SK-N-SH (cell line): ENCODE measurements at regions not wholly inside any gene's neighbourhood (a gene's known extent, or its start where the extent isn't known, plus 50 kb on each side); places are given as distances from the start of the nearest gene placed in this dataset.

ENCODE experiments used
- CTCF ChIA-PET: fragments of 300-600, 350-600 bp; formaldehyde crosslinking; extraction: SDS; loops from one replicate; lab custom pipeline; 2021; lab: Yijun Ruan, JAX
- POLR2A ChIA-PET: fragments of 350-600 bp; sonication (Branson Sonifier 250); formaldehyde crosslinking; extraction: SDS; loops from one replicate; lab custom pipeline; 2020; ENCODE audit warnings: antibody characterized with exemption, inconsistent platforms; lab: Yijun Ruan, JAX
- DNase-seq: peaks from one replicate; pipeline ENCODE4 v3.0.0; 2012
- H2AFZ ChIP-seq: fragments of 200-600 bp; sonication (generic); 2 replicates; pipeline ENCODE4 v1.8.1; 2016; ENCODE audit warnings: antibody characterized with exemption, mild to moderate bottlenecking, low read depth
- H3F3A ChIP-seq: fragments of 200-600 bp; sonication (generic); replicated peaks from 2 replicates; pipeline ENCODE3; 2016; ENCODE audit warnings: antibody characterized with exemption, mild to moderate bottlenecking; ENCODE audit not compliant: insufficient read depth
- H3K27ac ChIP-seq, 2 experiments: fragments of 200-500 bp in 1 of 2; fragments of 200-600 bp in 1 of 2; sonication (Bioruptor generic) in 1 of 2; sonication (generic), shearing (Covaris generic) in 1 of 2; 2 replicates each; pipeline versions ENCODE4 v1.5.1 to v1.6.1; 2014 to 2016; ENCODE audit warnings: low read depth in 2 of 2, inconsistent platforms in 1 of 2, low read length in 1 of 2, mild to moderate bottlenecking in 1 of 2, mixed read lengths in 1 of 2
- H3K27me3 ChIP-seq: fragments of 200-600 bp; sonication (generic), shearing (Covaris generic); 2 replicates; pipeline ENCODE4 v1.6.1; 2016; ENCODE audit warnings: mixed run types; ENCODE audit not compliant: insufficient read depth
- H3K36me3 ChIP-seq, 2 experiments: fragments of 200-500 bp in 1 of 2; fragments of 200-600 bp in 1 of 2; sonication (Bioruptor generic) in 1 of 2; sonication (generic) in 1 of 2; replicated peaks in 1 of 2; 2 replicates each; pipeline versions ENCODE3 to v1.5.1; 2014 to 2016; ENCODE audit warnings: low read length in 1 of 2, mild to moderate bottlenecking in 1 of 2; ENCODE audit not compliant: insufficient read depth in 2 of 2, control insufficient read depth in 1 of 2
- H3K4me1 ChIP-seq, 2 experiments: fragments of 200-500 bp in 1 of 2; fragments of 200-600 bp in 1 of 2; sonication (Bioruptor generic) in 1 of 2; sonication (generic), shearing (Covaris generic) in 1 of 2; 2 replicates each; pipeline versions ENCODE4 v1.5.1 to v1.6.1; 2014 to 2016; ENCODE audit warnings: low read depth in 1 of 2, low read length in 1 of 2, mixed run types in 1 of 2; ENCODE audit not compliant: insufficient read depth in 2 of 2, control insufficient read depth in 1 of 2
- H3K4me2 ChIP-seq: fragments of 200-600 bp; sonication (generic), shearing (Covaris generic); 2 replicates; pipeline ENCODE4 v1.6.1; 2017; ENCODE audit warnings: mixed run types
- H3K4me3 ChIP-seq, 2 experiments: fragments of 200-500 bp in 1 of 2; fragments of 200-600 bp in 1 of 2; sonication (Bioruptor generic) in 1 of 2; sonication (generic), shearing (Covaris generic) in 1 of 2; 2 replicates each; pipeline versions ENCODE4 v1.5.1 to v1.8.1; 2014 to 2016; ENCODE audit warnings: low read depth in 2 of 2, inconsistent platforms in 1 of 2, low read length in 1 of 2, mild to moderate bottlenecking in 1 of 2, mixed read lengths in 1 of 2, moderate library complexity in 1 of 2
- H3K79me2 ChIP-seq: fragments of 200-600 bp; sonication (generic); 2 replicates; pipeline ENCODE4 v1.8.1; 2017; ENCODE audit warnings: mild to moderate bottlenecking; ENCODE audit not compliant: insufficient read depth
- H3K9ac ChIP-seq: fragments of 200-600 bp; sonication (generic); 2 replicates; pipeline ENCODE4 v1.6.1; 2017; ENCODE audit warnings: mixed run types
- H3K9me2 ChIP-seq: fragments of 200-600 bp; sonication (generic); 2 replicates; pipeline ENCODE4 v1.6.1; 2017; ENCODE audit warnings: mixed run types
- H3K9me3 ChIP-seq: fragments of 200-600 bp; sonication (generic); 2 replicates; pipeline ENCODE4 v1.6.1; 2017; ENCODE audit warnings: mixed run types, mild to moderate bottlenecking, moderate library complexity
- H4K20me1 ChIP-seq: fragments of 200-600 bp; sonication (generic); 2 replicates; pipeline ENCODE4 v1.6.1; 2017; ENCODE audit warnings: mild to moderate bottlenecking, mixed run types; ENCODE audit not compliant: insufficient read depth
- EP300 ChIP-seq, 2 experiments: IDR thresholded peaks; 2 replicates each; pipeline versions ENCODE4 v1.4.0 to v1.6.1; 2012; ENCODE audit warnings: borderline replicate concordance in 1 of 2, low read depth in 1 of 2, low read length in 1 of 2
- EZH2phosphoT487 ChIP-seq: fragments of 200-600 bp; sonication (generic); IDR thresholded peaks from 2 replicates; pipeline ENCODE4 v1.6.1; 2017; ENCODE audit warnings: low read depth, mixed run types, mild to moderate bottlenecking, antibody characterized with exemption, moderate library complexity, borderline replicate concordance
- FOXJ3 ChIP-seq: sonication (generic); formaldehyde crosslinking; IDR thresholded peaks from 2 replicates; pipeline ENCODE4 v1.5.1; 2020; ENCODE audit warnings: mild to moderate bottlenecking, missing genetic modification reagents
- FOXM1 ChIP-seq: IDR thresholded peaks from 2 replicates; pipeline ENCODE4 v1.4.0; 2012; ENCODE audit warnings: low read depth, mild to moderate bottlenecking
- GATA2 ChIP-seq: sonication (generic); formaldehyde crosslinking; IDR thresholded peaks from 2 replicates; pipeline ENCODE4 v1.5.0; 2020; ENCODE audit warnings: mild to moderate bottlenecking, missing genetic modification reagents
- MEF2A ChIP-seq: IDR thresholded peaks from 2 replicates; pipeline ENCODE4 v1.4.0; 2012; ENCODE audit warnings: low read depth, borderline replicate concordance
- MXI1 ChIP-seq: IDR thresholded peaks from 2 replicates; pipeline ENCODE4 v1.6.1; 2012; ENCODE audit warnings: mild to moderate bottlenecking, low read depth, low read length, improper control_type of control experiment
- NFIC ChIP-seq: IDR thresholded peaks from 2 replicates; pipeline ENCODE4 v1.4.0; 2012; ENCODE audit warnings: borderline replicate concordance
- NRF1 ChIP-seq: IDR thresholded peaks from 2 replicates; pipeline ENCODE4 v1.6.1; 2012; ENCODE audit warnings: low read depth, mild to moderate bottlenecking, low read length
- RAD21 ChIP-seq: IDR thresholded peaks from 2 replicates; pipeline ENCODE4 v1.6.1; 2012; ENCODE audit warnings: mild to moderate bottlenecking, low read length
- RCOR1 ChIP-seq: fragments of 150-350 bp; IDR thresholded peaks from 2 replicates; pipeline ENCODE4 v1.6.1; 2017; ENCODE audit warnings: antibody characterized with exemption, low read length
- SIN3A ChIP-seq: IDR thresholded peaks from 2 replicates; pipeline ENCODE4 v1.6.1; 2012; ENCODE audit warnings: low read depth, mild to moderate bottlenecking, low read length, moderate library complexity, borderline replicate concordance
- WGBS: methylation state at CpG from one replicate; pipeline ENCODE4 v1.1.6; 2017; ENCODE audit warnings: low lambda C conversion rate; 5-methylcytosine and 5-hydroxymethylcytosine counted together
- TF ChIP-seq, protein P1 (sequence below): fragments of 200-600 bp; sonication (generic); IDR thresholded peaks from 2 replicates; pipeline ENCODE4 v1.6.1; 2017; ENCODE audit warnings: antibody characterized with exemption, mild to moderate bottlenecking, moderate library complexity
- TF ChIP-seq, protein P2 (sequence below): fragments of 150-350 bp; IDR thresholded peaks from 2 replicates; pipeline ENCODE4 v1.6.1; 2017; ENCODE audit warnings: antibody characterized with exemption, low read length, low read depth, borderline replicate concordance
- TF ChIP-seq, protein P3 (sequence below): IDR thresholded peaks from 2 replicates; pipeline ENCODE4 v1.6.1; 2012; ENCODE audit warnings: mild to moderate bottlenecking, low read depth, low read length, moderate library complexity

DNA sequence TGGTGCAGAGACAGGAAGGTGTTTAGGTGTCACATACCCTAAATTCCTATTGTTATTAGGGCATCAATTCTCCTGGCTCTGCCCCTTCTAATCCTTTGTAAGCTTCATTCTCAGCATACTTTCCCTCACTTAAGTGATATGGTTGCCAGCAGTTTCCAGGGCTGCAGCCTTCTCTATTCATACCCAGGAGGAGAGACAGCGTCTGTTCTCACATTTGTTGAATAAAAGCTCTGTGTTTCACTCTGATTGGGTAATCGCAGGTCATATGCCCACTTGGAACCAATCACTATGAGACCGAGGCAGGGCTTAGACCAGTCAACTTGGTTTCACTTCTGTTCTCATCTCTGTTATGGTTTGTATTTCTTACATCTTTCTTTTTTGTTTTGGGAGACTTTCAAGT, 109.6 kb upstream of the MTPN start (continued):
- TF ChIP-seq MEF2A (no peak), NRF1 (no peak), FOXM1 (no peak), MXI1 (no peak), EP300 (IDR thresholded peaks at IDR 0.05; ENCODE audit: borderline replicate concordance in 1 of 2, low read depth in 1 of 2, low read length in 1 of 2) (no peak)
- TF ChIP-seq, protein P1, sequence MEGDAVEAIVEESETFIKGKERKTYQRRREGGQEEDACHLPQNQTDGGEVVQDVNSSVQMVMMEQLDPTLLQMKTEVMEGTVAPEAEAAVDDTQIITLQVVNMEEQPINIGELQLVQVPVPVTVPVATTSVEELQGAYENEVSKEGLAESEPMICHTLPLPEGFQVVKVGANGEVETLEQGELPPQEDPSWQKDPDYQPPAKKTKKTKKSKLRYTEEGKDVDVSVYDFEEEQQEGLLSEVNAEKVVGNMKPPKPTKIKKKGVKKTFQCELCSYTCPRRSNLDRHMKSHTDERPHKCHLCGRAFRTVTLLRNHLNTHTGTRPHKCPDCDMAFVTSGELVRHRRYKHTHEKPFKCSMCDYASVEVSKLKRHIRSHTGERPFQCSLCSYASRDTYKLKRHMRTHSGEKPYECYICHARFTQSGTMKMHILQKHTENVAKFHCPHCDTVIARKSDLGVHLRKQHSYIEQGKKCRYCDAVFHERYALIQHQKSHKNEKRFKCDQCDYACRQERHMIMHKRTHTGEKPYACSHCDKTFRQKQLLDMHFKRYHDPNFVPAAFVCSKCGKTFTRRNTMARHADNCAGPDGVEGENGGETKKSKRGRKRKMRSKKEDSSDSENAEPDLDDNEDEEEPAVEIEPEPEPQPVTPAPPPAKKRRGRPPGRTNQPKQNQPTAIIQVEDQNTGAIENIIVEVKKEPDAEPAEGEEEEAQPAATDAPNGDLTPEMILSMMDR, result no peak

DNA sequence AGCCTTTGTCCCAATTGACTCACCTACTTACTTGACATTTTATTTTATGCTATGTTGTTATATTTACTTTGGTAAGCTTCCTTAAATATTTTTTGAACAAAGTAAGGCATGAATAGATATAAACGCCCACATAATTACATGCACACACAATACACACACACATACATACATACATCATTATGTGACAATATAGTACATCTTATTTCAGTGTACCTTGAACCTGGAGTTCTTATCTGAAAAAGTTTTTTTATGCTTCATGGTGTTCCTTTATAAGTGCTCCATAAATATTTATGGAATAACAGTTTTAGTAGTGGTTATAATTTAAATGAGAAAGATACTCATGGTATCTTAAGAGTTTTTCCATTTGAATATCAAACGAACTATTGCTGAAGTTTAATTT, 102.8 kb upstream of the MTPN start:
- Histone ChIP-seq H2AFZ (no peak overlapping the region), H3K4me3 (no peak overlapping the region), H3K4me1 (no peaks in the 10 kb centered on the region; a peak in 1 of 4 replicates), H3K36me3 (no peaks in the 10 kb centered on the region), H3K27me3 (no peaks in the 10 kb centered on the region; the same call in 1 of the 2 replicates), H3K9me2 (no peaks in the 10 kb centered on the region), H3F3A (no peaks in the 10 kb centered on the region), H3K9ac (no peak overlapping the region), H3K79me2 (no peaks in the 10 kb centered on the region), H3K27ac (no peak overlapping the region), H3K9me3 (no peaks in the 10 kb centered on the region), H4K20me1 (no peaks in the 10 kb centered on the region), H3K4me2 (no peak overlapping the region)
- no peak for DNase-seq
- CTCF ChIA-PET, result interaction anchor here (1.0 to 2.3 kb wide), 2 partner anchors 16 to 1089 kb away, joined by 3 to 5 read pairs; no protein-coding TSS in a partner anchor
- WGBS, result 32% methylated on average over 2 of the region's 2 CpGs
- TF ChIP-seq FOXM1 (no peak), EZH2phosphoT487 (no peak), FOXJ3 (no peak), SIN3A (no peak), RAD21 (no peak), NFIC (no peak), RCOR1 (no peak), GATA2 (no peak), MXI1 (no peak)
- TF ChIP-seq, protein P2, sequence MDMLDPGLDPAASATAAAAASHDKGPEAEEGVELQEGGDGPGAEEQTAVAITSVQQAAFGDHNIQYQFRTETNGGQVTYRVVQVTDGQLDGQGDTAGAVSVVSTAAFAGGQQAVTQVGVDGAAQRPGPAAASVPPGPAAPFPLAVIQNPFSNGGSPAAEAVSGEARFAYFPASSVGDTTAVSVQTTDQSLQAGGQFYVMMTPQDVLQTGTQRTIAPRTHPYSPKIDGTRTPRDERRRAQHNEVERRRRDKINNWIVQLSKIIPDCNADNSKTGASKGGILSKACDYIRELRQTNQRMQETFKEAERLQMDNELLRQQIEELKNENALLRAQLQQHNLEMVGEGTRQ, result no peak
- TF ChIP-seq, protein P1, result no peak
- TF ChIP-seq, protein P3, sequence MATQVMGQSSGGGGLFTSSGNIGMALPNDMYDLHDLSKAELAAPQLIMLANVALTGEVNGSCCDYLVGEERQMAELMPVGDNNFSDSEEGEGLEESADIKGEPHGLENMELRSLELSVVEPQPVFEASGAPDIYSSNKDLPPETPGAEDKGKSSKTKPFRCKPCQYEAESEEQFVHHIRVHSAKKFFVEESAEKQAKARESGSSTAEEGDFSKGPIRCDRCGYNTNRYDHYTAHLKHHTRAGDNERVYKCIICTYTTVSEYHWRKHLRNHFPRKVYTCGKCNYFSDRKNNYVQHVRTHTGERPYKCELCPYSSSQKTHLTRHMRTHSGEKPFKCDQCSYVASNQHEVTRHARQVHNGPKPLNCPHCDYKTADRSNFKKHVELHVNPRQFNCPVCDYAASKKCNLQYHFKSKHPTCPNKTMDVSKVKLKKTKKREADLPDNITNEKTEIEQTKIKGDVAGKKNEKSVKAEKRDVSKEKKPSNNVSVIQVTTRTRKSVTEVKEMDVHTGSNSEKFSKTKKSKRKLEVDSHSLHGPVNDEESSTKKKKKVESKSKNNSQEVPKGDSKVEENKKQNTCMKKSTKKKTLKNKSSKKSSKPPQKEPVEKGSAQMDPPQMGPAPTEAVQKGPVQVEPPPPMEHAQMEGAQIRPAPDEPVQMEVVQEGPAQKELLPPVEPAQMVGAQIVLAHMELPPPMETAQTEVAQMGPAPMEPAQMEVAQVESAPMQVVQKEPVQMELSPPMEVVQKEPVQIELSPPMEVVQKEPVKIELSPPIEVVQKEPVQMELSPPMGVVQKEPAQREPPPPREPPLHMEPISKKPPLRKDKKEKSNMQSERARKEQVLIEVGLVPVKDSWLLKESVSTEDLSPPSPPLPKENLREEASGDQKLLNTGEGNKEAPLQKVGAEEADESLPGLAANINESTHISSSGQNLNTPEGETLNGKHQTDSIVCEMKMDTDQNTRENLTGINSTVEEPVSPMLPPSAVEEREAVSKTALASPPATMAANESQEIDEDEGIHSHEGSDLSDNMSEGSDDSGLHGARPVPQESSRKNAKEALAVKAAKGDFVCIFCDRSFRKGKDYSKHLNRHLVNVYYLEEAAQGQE, result no peak
- POLR2A ChIA-PET, result no interaction called here
